Adrenal gland (tissue), 5 donors: ENCODE measurements at regions not wholly inside any gene's neighbourhood (a gene's known extent, or its start where the extent isn't known, plus 50 kb on each side); places are given as distances from the start of the nearest gene placed in this dataset.

Experiments
- POLR2A ChIP-seq, 2 donors: fragments of 450-650 bp; IDR thresholded peaks; one replicate each; pipeline ENCODE4 v1.6.1; 2017; ENCODE audit warnings: antibody characterized with exemption in 2 of 2, mild to moderate bottlenecking in 2 of 2, moderate library complexity in 1 of 2
- TF ChIP-seq, protein P1 (sequence below), 6 experiments: fragments of 450-650 bp in 4 of 6; fragments of 200-600 bp in 2 of 6; sonication (generic) in 1 of 6; IDR thresholded peaks; 1 replicate in 5 of 6; 2 replicates in 1 of 6; pipeline versions ENCODE4 v1.5.1 to v1.8.0; 2016 to 2021; ENCODE audit warnings: antibody characterized with exemption in 6 of 6, mild to moderate bottlenecking in 2 of 6, moderate library complexity in 1 of 6
- donor health status: DM: no; HTN: no; CAD: no.

DNA sequence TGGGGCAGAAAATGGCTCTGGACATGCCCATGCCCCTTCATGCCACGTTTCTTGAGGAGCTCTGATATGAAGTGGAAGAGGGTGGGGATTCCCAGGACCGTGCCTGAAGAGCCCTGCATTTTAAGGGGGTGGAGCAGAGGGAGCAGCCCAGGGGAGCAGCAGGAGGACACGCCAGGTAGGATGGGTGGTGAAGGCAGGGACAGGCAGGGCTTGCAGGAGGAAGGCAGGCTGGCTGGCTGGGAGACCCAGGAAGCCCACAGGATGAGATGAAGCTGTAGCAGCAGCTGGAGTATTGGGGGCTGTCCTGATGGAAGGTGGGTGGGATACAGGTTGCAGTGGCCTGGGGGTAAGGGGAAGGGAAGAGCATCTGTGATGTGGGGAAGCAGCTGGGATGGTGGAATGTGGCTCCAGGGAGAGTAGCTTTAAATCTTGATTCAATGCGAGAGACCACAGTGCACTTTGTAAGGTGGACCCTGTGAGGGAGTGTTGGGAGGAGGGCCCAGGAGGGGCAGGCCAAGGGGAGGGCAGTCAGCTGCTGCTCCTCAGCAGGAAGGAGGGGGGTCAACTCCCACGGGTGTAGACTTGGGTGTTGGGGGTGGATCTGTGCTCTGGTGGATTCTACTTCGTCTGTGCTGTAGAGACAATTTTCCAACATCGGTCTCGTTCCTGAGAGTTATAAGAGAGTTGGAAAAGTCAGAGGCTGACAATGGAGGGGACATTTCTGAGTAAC lies 242.6 kb upstream of the IRX4 start:
- no peak for TF ChIP-seq POLR2A (IDR thresholded peaks at IDR 0.05)
- TF ChIP-seq, protein P1, sequence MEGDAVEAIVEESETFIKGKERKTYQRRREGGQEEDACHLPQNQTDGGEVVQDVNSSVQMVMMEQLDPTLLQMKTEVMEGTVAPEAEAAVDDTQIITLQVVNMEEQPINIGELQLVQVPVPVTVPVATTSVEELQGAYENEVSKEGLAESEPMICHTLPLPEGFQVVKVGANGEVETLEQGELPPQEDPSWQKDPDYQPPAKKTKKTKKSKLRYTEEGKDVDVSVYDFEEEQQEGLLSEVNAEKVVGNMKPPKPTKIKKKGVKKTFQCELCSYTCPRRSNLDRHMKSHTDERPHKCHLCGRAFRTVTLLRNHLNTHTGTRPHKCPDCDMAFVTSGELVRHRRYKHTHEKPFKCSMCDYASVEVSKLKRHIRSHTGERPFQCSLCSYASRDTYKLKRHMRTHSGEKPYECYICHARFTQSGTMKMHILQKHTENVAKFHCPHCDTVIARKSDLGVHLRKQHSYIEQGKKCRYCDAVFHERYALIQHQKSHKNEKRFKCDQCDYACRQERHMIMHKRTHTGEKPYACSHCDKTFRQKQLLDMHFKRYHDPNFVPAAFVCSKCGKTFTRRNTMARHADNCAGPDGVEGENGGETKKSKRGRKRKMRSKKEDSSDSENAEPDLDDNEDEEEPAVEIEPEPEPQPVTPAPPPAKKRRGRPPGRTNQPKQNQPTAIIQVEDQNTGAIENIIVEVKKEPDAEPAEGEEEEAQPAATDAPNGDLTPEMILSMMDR (IDR thresholded peaks at IDR 0.05), result no peak
